ENCODE measurements at regions not wholly inside any gene's neighbourhood (a gene's known extent, or its start where the extent isn't known, plus 50 kb on each side); places are given as distances from the start of the nearest gene placed in this dataset.

GRCh38 chr2:176650104-176650837 is 381.0 kb downstream of the MTX2 start:
- Mint-ChIP-seq H3K4me3 (ENCODE audit: unreplicated experiment) (no peak overlapping the region), H3K27ac (ENCODE audit: unreplicated experiment) (no peak overlapping the region), H3K27me3 (ENCODE audit: unreplicated experiment) (peaks cover 2% of the 10 kb centered on the region)

GRCh38 chr2:176650838-176651555 is 381.8 kb downstream of the MTX2 start:
- H3K9me3 Mint-ChIP-seq (ENCODE audit: unreplicated experiment): no peaks in the 10 kb centered on the region
- TF ChIP-seq CTCF (IDR thresholded peaks at IDR 0.05; ENCODE audit: unreplicated experiment): no peak
- H3K27me3 Mint-ChIP-seq (ENCODE audit: unreplicated experiment): peaks cover 2% of the 10 kb centered on the region
- DNase-seq (ENCODE audit: low spot score): no peak
- H3K4me1 Mint-ChIP-seq (ENCODE audit: unreplicated experiment): peaks cover 6% of the 10 kb centered on the region
- H3K36me3 Mint-ChIP-seq (ENCODE audit: low read depth, unreplicated experiment): no peaks in the 10 kb centered on the region
- no peak overlapping the region for H3K27ac Mint-ChIP-seq (ENCODE audit: unreplicated experiment)
- H3K4me3 Mint-ChIP-seq (ENCODE audit: unreplicated experiment): no peak overlapping the region

More at GRCh38 chr2:176650104-176650837, 381.0 kb downstream of the MTX2 start:
- Mint-ChIP-seq H3K4me1 (ENCODE audit: unreplicated experiment) (peaks cover 6% of the 10 kb centered on the region), H3K36me3 (ENCODE audit: low read depth, unreplicated experiment) (no peaks in the 10 kb centered on the region), H3K9me3 (ENCODE audit: unreplicated experiment) (no peaks in the 10 kb centered on the region)
- peak; percentile 43 for TF ChIP-seq CTCF (IDR thresholded peaks at IDR 0.05; ENCODE audit: unreplicated experiment)
- no peak for DNase-seq (ENCODE audit: low spot score)

- H3K27me3 Mint-ChIP-seq (ENCODE audit: unreplicated experiment): peaks cover 2% of the 10 kb centered on the region
- peaks cover 6% of the 10 kb centered on the region for H3K4me1 Mint-ChIP-seq (ENCODE audit: unreplicated experiment)
- H3K9me3 Mint-ChIP-seq (ENCODE audit: unreplicated experiment): no peaks in the 10 kb centered on the region
- no peak overlapping the region for H3K27ac Mint-ChIP-seq (ENCODE audit: unreplicated experiment)
- H3K4me3 Mint-ChIP-seq (ENCODE audit: unreplicated experiment): no peak overlapping the region
- TF ChIP-seq CTCF (IDR thresholded peaks at IDR 0.05; ENCODE audit: unreplicated experiment): peak; percentile 85
- no peak for DNase-seq (ENCODE audit: low spot score)
- no peaks in the 10 kb centered on the region for H3K36me3 Mint-ChIP-seq (ENCODE audit: low read depth, unreplicated experiment)
Observed at GRCh38 chr2:176652300-176653182, 383.3 kb downstream of the MTX2 start.

- peak; percentile 66 for DNase-seq (ENCODE audit: low spot score)
- TF ChIP-seq CTCF (IDR thresholded peaks at IDR 0.05; ENCODE audit: unreplicated experiment): peak; percentile 86
- peaks cover 2% of the 10 kb centered on the region for H3K27me3 Mint-ChIP-seq (ENCODE audit: unreplicated experiment)
Observed at GRCh38 chr2:176653479-176654443, 384.5 kb downstream of the MTX2 start.

More at GRCh38 chr2:176653479-176654443, 384.5 kb downstream of the MTX2 start:
- H3K27ac Mint-ChIP-seq (ENCODE audit: unreplicated experiment): no peak overlapping the region
- H3K4me1 Mint-ChIP-seq (ENCODE audit: unreplicated experiment): peaks cover 6% of the 10 kb centered on the region
- H3K36me3 Mint-ChIP-seq (ENCODE audit: low read depth, unreplicated experiment): no peaks in the 10 kb centered on the region
- no peaks in the 10 kb centered on the region for H3K9me3 Mint-ChIP-seq (ENCODE audit: unreplicated experiment)
- H3K4me3 Mint-ChIP-seq (ENCODE audit: unreplicated experiment): no peak overlapping the region
